ENCODE measurements at regions not wholly inside any gene's neighbourhood (a gene's known extent, or its start where the extent isn't known, plus 50 kb on each side); places are given as distances from the start of the nearest gene placed in this dataset.

DNA sequence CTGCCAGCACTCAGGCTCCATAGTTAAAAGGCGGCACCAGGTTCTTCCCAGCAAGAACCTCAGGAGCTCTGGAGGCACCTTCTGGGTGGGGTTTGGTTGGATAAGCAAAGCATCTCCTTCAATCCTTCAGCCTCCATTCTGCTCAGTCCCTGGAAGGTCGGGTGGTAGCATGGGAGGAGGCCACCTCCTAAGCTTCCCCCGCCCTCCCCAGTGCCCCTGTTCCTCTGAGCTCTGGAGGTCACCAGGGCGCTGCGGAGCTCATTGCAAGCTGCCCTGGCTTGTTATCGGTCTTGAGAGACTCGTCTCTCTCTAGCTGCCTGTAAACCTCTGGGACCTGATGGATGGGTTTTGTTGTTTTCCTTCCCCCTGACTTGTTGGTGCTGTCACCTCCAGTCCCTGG, 124.8 kb downstream of the RPLP1 start:
- Histone ChIP-seq H3K27me3 (no peaks in the 10 kb centered on the region), H3K9me3 (no peaks in the 10 kb centered on the region), H3K4me1 (peaks cover 0 to 22% (median 11%) of the 10 kb centered on the region in 4 donors), H3K27ac (no peak overlapping the region), H3K4me3 (no peak overlapping the region), H3K36me3 (no peaks in the 10 kb centered on the region)
- intact Hi-C loops (cut with DNase I; ENCODE audit: low total_unique reads) = loop anchor here (10.0 kb wide), 1 partner anchor 517 kb away; the partner anchor contains the start of gene TLE3
- TF ChIP-seq CTCF (IDR thresholded peaks at IDR 0.05) = no peak
- DNase-seq = no peak

GRCh38 chr15:69578252-69578651, 125.6 kb downstream of the RPLP1 start:
- no peaks in the 10 kb centered on the region for H3K27me3 ChIP-seq
- H3K36me3 ChIP-seq = no peaks in the 10 kb centered on the region
- TF ChIP-seq CTCF (IDR thresholded peaks at IDR 0.05) = no peak
- no peak for DNase-seq
- no peak overlapping the region for H3K4me3 ChIP-seq
- H3K27ac ChIP-seq = peak overlapping the region in 1 of 2 donors; percentile 65
- intact Hi-C loops (cut with DNase I; ENCODE audit: low total_unique reads) = loop anchor here (2.0 to 10.0 kb wide), 2 partner anchors 517 to 911 kb away; partner anchors contain the start of gene TLE3
- H3K4me1 ChIP-seq = peaks cover 0 to 22% (median 11%) of the 10 kb centered on the region in 4 donors
- H3K9me3 ChIP-seq = no peaks in the 10 kb centered on the region

DNA sequence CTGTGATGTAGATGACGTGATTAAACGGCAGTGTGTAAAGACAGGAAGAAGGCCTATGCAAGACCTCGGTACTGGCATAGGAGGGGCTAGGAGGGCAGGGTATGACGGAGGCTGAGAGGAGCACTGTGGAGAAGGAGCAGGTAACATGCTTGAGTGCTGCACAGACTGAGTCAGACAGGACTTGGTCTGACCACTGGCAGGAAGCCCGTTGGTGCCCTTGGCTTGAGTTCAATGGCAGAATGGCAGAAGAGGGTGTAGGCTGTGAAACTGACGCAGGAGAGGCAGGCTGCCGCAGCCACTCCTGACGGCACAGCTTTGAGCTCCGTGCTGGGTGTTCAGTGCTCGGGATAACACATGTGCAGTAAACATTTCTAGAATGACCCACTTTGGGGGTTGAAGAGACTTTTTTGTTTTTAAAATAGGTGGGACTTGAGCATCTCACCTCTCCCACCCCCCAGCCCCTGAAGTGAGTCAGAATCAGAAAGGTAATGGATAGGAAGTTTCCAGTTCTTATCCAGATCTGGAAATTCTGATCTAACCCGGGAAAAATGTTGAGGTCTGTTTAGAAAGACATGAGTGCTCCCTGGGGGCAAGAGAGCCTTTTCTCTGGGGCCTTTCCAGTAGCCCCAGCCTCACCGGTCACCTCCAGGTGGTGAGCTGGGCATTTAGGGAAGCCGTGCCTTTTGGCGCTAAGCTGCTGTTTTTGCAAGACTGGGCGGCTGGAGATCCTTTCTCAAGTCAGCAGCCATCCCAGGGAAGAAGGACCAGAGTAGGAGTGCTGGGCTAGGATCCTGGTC, 126.4 kb downstream of the RPLP1 start:
- TF ChIP-seq CTCF (IDR thresholded peaks at IDR 0.05) = no peak
- H3K27ac ChIP-seq = peak overlapping the region in 1 of 2 donors; percentile 65
- no peaks in the 10 kb centered on the region for H3K27me3 ChIP-seq
- no peak overlapping the region for H3K4me3 ChIP-seq
- no peaks in the 10 kb centered on the region for H3K36me3 ChIP-seq
- peak; percentile 63 to 97 for DNase-seq
- intact Hi-C loops (cut with DNase I; ENCODE audit: low total_unique reads) = loop anchor here (2.0 to 10.0 kb wide), 2 partner anchors 516 to 910 kb away; partner anchors contain the start of gene TLE3
- H3K4me1 ChIP-seq = peaks cover 0 to 22% (median 11%) of the 10 kb centered on the region in 4 donors
- H3K9me3 ChIP-seq = no peaks in the 10 kb centered on the region

GRCh38 chr15:69579950-69580618, 127.5 kb downstream of the RPLP1 start:
- no peak for DNase-seq
- no peak for TF ChIP-seq CTCF (IDR thresholded peaks at IDR 0.05)
- Histone ChIP-seq H3K27me3 (no peaks in the 10 kb centered on the region), H3K4me1 (peaks cover 0 to 22% (median 11%) of the 10 kb centered on the region in 4 donors), H3K27ac (peak overlapping the region in 1 of 2 donors; percentile 65), H3K9me3 (no peaks in the 10 kb centered on the region), H3K4me3 (no peak overlapping the region), H3K36me3 (no peaks in the 10 kb centered on the region)
- intact Hi-C loops (cut with DNase I; ENCODE audit: low total_unique reads) = loop anchor here (2.0 to 10.0 kb wide), 2 partner anchors 515 to 909 kb away; partner anchors contain the start of gene TLE3

DNA sequence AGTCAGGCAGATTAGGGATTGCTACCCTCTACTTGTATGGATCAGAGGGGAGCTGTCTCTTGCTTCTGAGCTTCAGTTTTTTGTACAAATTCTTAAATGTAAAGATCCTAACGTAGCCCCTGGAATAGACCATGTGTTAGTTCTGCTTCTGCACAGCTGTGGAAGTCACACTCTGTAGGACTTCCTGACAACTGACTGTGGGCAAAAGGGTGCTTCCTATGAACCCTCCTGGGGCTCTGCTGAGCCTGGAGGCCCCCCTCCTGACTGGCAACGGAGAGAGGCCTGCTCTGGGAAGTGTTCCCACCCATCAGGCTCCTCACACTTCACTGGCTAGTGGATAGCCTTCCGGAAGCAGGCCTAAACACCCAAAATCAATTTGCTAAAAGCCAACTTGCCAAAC, 131.0 kb downstream of the RPLP1 start:
- peaks cover 0 to 14% (median 7%) of the 10 kb centered on the region in 4 donors for H3K4me1 ChIP-seq
- peaks cover 0 to 4% (median 0%) of the 10 kb centered on the region in 3 donors for H3K9me3 ChIP-seq
- no peaks in the 10 kb centered on the region for H3K27me3 ChIP-seq
- intact Hi-C loops (cut with DNase I; ENCODE audit: low total_unique reads) = no loop called here
- H3K4me3 ChIP-seq = no peak overlapping the region
- no peaks in the 10 kb centered on the region for H3K36me3 ChIP-seq
- peak in 1 of 2 donors; percentile 56 for DNase-seq
- TF ChIP-seq CTCF (IDR thresholded peaks at IDR 0.05) = no peak
- no peak overlapping the region for H3K27ac ChIP-seq
